ENCODE measurements at regions not wholly inside any gene's neighbourhood (a gene's known extent, or its start where the extent isn't known, plus 50 kb on each side); places are given as distances from the start of the nearest gene placed in this dataset.

GRCh38 chr2:196501836-196502235 is 137.7 kb upstream of the CCDC150 start:
- TF ChIP-seq CTCF (IDR thresholded peaks at IDR 0.05), result no peak
- no peak for TF ChIP-seq POLR2A (IDR thresholded peaks at IDR 0.05)
- no peak for TF ChIP-seq EP300 (IDR thresholded peaks at IDR 0.05)
- no peak for TF ChIP-seq POLR2AphosphoS5 (IDR thresholded peaks at IDR 0.05)

All from stomach (tissue), 4 donors.